PC-3 (cell line): ENCODE measurements at regions not wholly inside any gene's neighbourhood (a gene's known extent, or its start where the extent isn't known, plus 50 kb on each side); places are given as distances from the start of the nearest gene placed in this dataset.
"Not testable (repeated sequence)": the region's sequence is repeated elsewhere in the genome, so short reads cannot be mapped to it uniquely, and the experiment has no call there.

Experiments
- ATAC-seq: fragments of 200-7000 bp; cut with Tn5 transposase; 2 replicates; pipeline ENCODE4 v1.9.1; 2020; ENCODE audit warnings: mild to moderate bottlenecking, moderate library complexity
- BruUV-seq: library from RNA; stranded (reverse); fragments of 400-500 nt; replicated peaks from 2 replicates; lab custom pipeline; 2021; lab: Mats Ljungman, UMichigan
- CTCF ChIA-PET: fragments of 300-600 bp; sonication (Branson Sonifier 250); formaldehyde crosslinking; loops from one replicate; lab custom pipeline; 2022; ENCODE audit warnings: antibody characterized with exemption; lab: Charles Lee
- POLR2A ChIA-PET: fragments of 300-600 bp; sonication (Branson Sonifier 250); formaldehyde crosslinking; loops from one replicate; lab custom pipeline; 2022; ENCODE audit warnings: antibody characterized with exemption; ENCODE audit not compliant: unreplicated experiment; lab: Charles Lee
- DNase-seq: peaks from one replicate; pipeline ENCODE4 v3.0.0-alpha.2; 2015
- H2AFZ ChIP-seq: fragments of 300-600 bp; sonication (generic); 2 replicates; pipeline ENCODE4 v1.6.0; 2016; ENCODE audit warnings: antibody characterized with exemption, low read length
- H3F3A ChIP-seq: fragments of 300-600 bp; sonication (generic); one replicate; pipeline ENCODE4 v1.6.0; 2017; ENCODE audit warnings: antibody characterized with exemption, low read length, control low read depth, mild to moderate bottlenecking; ENCODE audit not compliant: unreplicated experiment
- H3K27ac ChIP-seq: fragments of 300-600 bp; sonication (generic); 2 replicates; pipeline ENCODE4 v1.5.1; 2016; ENCODE audit warnings: mild to moderate bottlenecking, low read length
- H3K27me3 ChIP-seq: fragments of 300-600 bp; sonication (generic); 2 replicates; pipeline ENCODE4 v1.6.1; 2016; ENCODE audit warnings: low read length, mixed read lengths
- H3K36me3 ChIP-seq: fragments of 300-600 bp; sonication (generic); 2 replicates; pipeline ENCODE4 v1.6.1; 2016; ENCODE audit warnings: low read depth, mixed run types, low read length, mixed read lengths
- H3K4me1 ChIP-seq: fragments of 300-600 bp; sonication (generic); 2 replicates; pipeline ENCODE4 v1.5.1; 2016; ENCODE audit warnings: low read length; ENCODE audit not compliant: insufficient read depth
- H3K4me2 ChIP-seq: fragments of 300-600 bp; sonication (generic); 2 replicates; pipeline ENCODE4 v1.6.0; 2016; ENCODE audit warnings: low read length
- H3K4me3 ChIP-seq: fragments of 300-600 bp; sonication (generic); 2 replicates; pipeline ENCODE4 v1.5.1; 2016; ENCODE audit warnings: mild to moderate bottlenecking, low read length, mixed read lengths
- H3K79me2 ChIP-seq: fragments of 300-600 bp; sonication (generic); 2 replicates; pipeline ENCODE4 v1.6.1; 2017; ENCODE audit warnings: low read length, mixed read lengths
- H3K9ac ChIP-seq: fragments of 300-600 bp; sonication (generic); 2 replicates; pipeline ENCODE4 v1.6.0; 2016; ENCODE audit warnings: mild to moderate bottlenecking, low read length
- H3K9me2 ChIP-seq: fragments of 300-600 bp; sonication (generic); replicated peaks from 2 replicates; pipeline ENCODE4 v1.6.1; 2016; ENCODE audit warnings: mixed run types, low read length, mixed read lengths
- H3K9me3 ChIP-seq: fragments of 300-600 bp; sonication (generic); 2 replicates; pipeline ENCODE4 v1.6.1; 2016; ENCODE audit warnings: low read length, mixed read lengths
- H4K20me1 ChIP-seq: fragments of 300-600 bp; sonication (generic); 2 replicates; pipeline ENCODE4 v1.6.1; 2016; ENCODE audit warnings: low read length, mixed read lengths
- CTCF ChIP-seq: fragments of 300-600 bp; sonication (generic); conservative IDR thresholded peaks from 2 replicates; pipeline ENCODE4 v1.5.1; 2017; ENCODE audit warnings: antibody characterized with exemption, low read depth, mild to moderate bottlenecking, low read length
- EZH2 ChIP-seq: fragments of 300-600 bp; sonication (generic); IDR thresholded peaks from one replicate; pipeline ENCODE4 v1.6.1; 2017; ENCODE audit warnings: antibody characterized with exemption, mild to moderate bottlenecking, low read length; ENCODE audit not compliant: unreplicated experiment
- EZH2phosphoT487 ChIP-seq: fragments of 300-600 bp; sonication (generic); IDR thresholded peaks from 2 replicates; pipeline ENCODE4 v1.6.1; 2018; ENCODE audit warnings: mild to moderate bottlenecking, antibody characterized with exemption, low read length, borderline replicate concordance
- intact Hi-C: fragments of 100-400 bp; cut with micrococcal nuclease; formaldehyde crosslinking; loops from 2 replicates; pipeline ENCODE4 v1.9.0; 2023

GRCh38 chr5:155700333-155700732 is 626.6 kb upstream of the SGCD start:
- no peaks in the 10 kb centered on the region for H3K4me1 ChIP-seq
- no peak overlapping the region for H3K9ac ChIP-seq
- H3K36me3 ChIP-seq = no peaks in the 10 kb centered on the region
- H3K4me3 ChIP-seq = no peak overlapping the region
- intact Hi-C loops = no loop called here
- POLR2A ChIA-PET = no interaction called here
- H3K79me2 ChIP-seq = no peaks in the 10 kb centered on the region
- ATAC-seq (no peak), DNase-seq (no peak)
- H3K4me2 ChIP-seq = no peak overlapping the region
- H2AFZ ChIP-seq = no peak overlapping the region
- H4K20me1 ChIP-seq = no peaks in the 10 kb centered on the region
- no peaks in the 10 kb centered on the region for H3K9me2 ChIP-seq
- BruUV-seq = no TSS peak
- H3K9me3 ChIP-seq = no peaks in the 10 kb centered on the region
- H3K27me3 ChIP-seq = no peaks in the 10 kb centered on the region
- CTCF ChIA-PET = no interaction called here
- TF ChIP-seq EZH2phosphoT487 (no peak), CTCF (no peak), EZH2 (no peak)
- no peaks in the 10 kb centered on the region for H3F3A ChIP-seq
- H3K27ac ChIP-seq = no peak overlapping the region

- POLR2A ChIA-PET = no interaction called here
- no peak overlapping the region for H3K4me2 ChIP-seq
These were observed 615.1 kb upstream of the SGCD start for GRCh38 chr5:155711882-155712281.

GRCh38 chr5:155714435-155714834 is 612.5 kb upstream of the SGCD start:
- ATAC-seq, POLR2A ChIA-PET, BruUV-seq, H3K4me3 ChIP-seq, H4K20me1 ChIP-seq, intact Hi-C loops, CTCF ChIA-PET, H3K27me3 ChIP-seq, H3K79me2 ChIP-seq, H3F3A ChIP-seq, H3K9me2 ChIP-seq, H3K4me2 ChIP-seq, DNase-seq, H3K9ac ChIP-seq, H3K27ac ChIP-seq, H3K4me1 ChIP-seq, H3K36me3 ChIP-seq, H2AFZ ChIP-seq, H3K9me3 ChIP-seq: not testable (repeated sequence)

More at GRCh38 chr5:155711882-155712281, 615.1 kb upstream of the SGCD start:
- Histone ChIP-seq H3K79me2 (no peaks in the 10 kb centered on the region), H3K4me1 (no peaks in the 10 kb centered on the region), H3F3A (no peaks in the 10 kb centered on the region), H3K9me3 (no peaks in the 10 kb centered on the region), H3K27me3 (no peaks in the 10 kb centered on the region), H3K36me3 (no peaks in the 10 kb centered on the region), H4K20me1 (no peaks in the 10 kb centered on the region), H3K27ac (no peak overlapping the region), H2AFZ (no peak overlapping the region), H3K4me3 (no peak overlapping the region), H3K9ac (no peak overlapping the region), H3K9me2 (no peaks in the 10 kb centered on the region)
- intact Hi-C loops = no loop called here
- TF ChIP-seq EZH2 (no peak), CTCF (no peak), EZH2phosphoT487 (no peak)
- DNase-seq (no peak), ATAC-seq (no peak)
- no TSS peak for BruUV-seq
- CTCF ChIA-PET = no interaction called here
